ENCODE measurements at regions not wholly inside any gene's neighbourhood (a gene's known extent, or its start where the extent isn't known, plus 50 kb on each side); places are given as distances from the start of the nearest gene placed in this dataset.

DNA sequence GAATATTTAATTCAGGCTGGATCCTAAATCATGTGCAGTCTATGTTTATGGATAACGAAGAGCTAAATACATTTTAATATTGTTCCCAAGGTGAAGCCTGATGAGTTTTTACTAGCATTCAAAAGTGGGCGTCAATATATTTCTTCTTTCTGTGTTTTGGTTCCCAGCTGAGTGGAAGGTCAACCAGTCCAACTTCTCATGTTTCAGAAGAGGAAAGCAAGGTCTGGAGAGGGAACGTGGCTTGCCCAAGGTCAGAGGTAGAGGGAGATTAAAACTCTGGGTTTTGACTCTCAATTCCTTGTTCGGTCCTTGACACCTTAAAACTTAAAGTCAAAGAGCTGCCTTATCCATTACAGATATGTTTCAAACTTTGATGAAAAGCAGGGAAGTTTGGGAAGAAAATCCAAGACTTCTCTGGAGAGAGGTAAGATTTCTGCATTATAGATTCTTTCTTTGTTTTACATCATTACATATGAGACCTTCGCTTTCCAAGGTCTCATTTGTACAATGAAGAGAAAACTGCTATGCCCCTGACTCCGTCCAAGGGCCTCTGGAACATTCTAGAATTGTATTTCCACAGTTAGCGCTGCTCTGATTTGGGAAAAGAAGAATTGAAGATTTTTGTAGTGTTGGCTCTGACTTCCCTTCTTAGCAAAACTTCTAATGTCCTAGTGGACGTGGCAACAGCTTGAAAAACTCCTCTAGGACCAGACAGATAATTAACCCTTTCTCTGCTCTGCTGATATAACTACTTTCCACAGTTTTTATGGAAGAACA is 57.7 kb upstream of the HES1 start:
- TF ChIP-seq POLR2AphosphoS5 (IDR thresholded peaks at IDR 0.05; ENCODE audit: low read depth, low read length) (no peak), POLR2A (IDR thresholded peaks at IDR 0.05; ENCODE audit: low read depth, low read length) (no peak)

Measured in GM12892 (cell line).